ENCODE measurements at regions not wholly inside any gene's neighbourhood (a gene's known extent, or its start where the extent isn't known, plus 50 kb on each side); places are given as distances from the start of the nearest gene placed in this dataset.
"Not testable (repeated sequence)": the region's sequence is repeated elsewhere in the genome, so short reads cannot be mapped to it uniquely, and the experiment has no call there.

GRCh38 chr9:117775591-117775990, 71.4 kb downstream of the TLR4 start:
- DNase-seq, result no peak

DNA sequence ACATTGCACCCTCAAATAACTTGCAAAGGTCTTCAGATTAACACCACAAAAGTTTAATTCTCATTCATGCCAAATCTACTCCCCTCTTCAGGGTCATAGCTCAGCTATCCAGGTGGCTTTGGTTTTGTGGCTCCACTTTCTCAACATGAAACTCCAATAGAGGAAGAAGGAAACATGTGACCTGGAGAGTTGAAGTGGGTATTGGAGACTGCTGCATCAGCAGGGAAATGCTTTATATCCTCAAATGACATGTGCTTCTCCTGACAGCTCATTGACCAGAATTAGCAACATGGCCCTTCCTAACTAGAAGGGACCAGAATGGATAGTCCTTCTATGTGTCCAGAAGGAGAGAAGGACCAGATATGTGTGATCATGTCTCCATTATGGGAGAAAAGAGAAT, 73.6 kb downstream of the TLR4 start:
- DNase-seq, result no peak

DNA sequence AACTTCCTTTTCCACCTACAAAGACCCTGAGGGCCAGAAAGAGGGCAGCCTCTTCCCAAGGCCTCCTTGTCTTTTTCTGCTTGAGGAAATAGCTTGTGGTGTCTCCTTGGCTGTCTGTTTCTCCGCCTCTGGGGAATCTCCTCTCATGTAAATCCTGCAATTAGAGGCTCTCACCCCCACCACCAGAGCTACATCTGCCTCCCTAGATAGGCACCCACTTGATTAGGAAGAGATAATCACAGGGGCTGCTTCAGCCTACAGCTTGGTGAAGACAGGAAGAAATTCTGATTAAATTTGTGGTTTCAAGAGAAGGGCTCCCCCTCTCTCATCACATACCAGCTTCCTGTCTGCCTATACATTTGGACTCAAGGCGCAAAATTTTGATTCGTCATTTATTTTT, 75.6 kb downstream of the TLR4 start:
- no peak for DNase-seq

- peak; percentile 65 for DNase-seq
These were observed 79.0 kb downstream of the TLR4 start for GRCh38 chr9:117782931-117783788.

DNA sequence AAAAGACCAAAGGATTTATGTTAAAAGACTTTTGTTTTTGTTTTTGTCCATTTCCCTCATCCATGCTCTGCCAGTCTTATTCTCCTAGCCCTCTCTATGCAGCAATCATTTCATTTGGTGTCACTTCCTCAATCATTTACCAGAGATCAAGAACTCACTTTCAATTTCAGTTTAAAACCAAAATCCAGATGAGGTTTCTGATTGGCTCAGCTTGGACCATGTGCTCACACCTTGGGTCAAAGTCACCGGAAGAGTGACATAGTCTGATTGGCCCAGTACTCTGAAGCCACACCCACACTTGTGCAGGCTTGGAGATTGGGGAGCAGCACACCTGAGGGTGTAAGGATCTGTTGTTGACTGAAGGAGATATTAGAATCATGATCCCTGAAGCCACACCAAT, 79.6 kb downstream of the TLR4 start:
- no peak for DNase-seq

DNA sequence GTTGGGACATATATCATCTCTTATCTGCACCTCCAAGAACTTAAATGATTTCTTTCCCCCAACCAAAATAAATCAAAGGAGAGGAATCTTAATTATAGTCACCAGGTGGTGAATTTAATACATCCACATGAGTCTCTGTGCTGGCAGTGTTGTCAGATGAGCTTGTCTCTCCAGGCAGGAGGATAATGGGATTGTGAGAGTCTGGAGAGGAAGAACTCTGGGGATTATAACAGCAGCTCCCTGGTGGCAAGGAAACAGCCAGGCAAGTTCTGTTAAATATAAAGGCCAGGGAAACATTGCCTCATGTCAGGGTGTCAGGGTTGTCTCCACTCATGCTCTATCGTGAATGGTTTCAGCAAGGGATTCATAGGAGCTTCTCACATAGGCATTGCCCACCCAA, 80.8 kb downstream of the TLR4 start:
- no peak for DNase-seq

- no peak for DNase-seq
These were observed 83.5 kb downstream of the TLR4 start for GRCh38 chr9:117787746-117788145.

- no peak for DNase-seq
These were observed 91.1 kb downstream of the TLR4 start for GRCh38 chr9:117795271-117795670.

GRCh38 chr9:117796681-117797080, 92.5 kb downstream of the TLR4 start:
- DNase-seq, result no peak

DNA sequence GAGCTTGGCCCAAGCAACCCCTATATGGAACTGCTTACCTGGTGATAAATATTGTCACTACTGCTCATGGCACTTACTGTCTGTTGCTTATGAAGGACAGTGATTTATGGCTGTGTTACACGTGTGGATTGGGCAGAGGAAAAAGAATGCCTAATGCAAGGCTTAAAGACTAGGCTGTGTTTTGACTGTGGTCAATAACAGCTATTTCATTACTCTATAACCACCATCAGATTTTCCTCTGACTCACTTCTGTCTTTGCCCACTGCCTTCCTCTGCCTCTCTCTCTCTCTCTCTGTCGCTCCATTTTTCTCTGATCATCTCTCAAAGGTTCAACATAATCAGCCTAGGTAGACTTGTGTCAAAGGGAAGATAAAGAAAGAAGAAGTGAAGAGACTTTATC, 96.2 kb downstream of the TLR4 start:
- DNase-seq, result no peak

DNA sequence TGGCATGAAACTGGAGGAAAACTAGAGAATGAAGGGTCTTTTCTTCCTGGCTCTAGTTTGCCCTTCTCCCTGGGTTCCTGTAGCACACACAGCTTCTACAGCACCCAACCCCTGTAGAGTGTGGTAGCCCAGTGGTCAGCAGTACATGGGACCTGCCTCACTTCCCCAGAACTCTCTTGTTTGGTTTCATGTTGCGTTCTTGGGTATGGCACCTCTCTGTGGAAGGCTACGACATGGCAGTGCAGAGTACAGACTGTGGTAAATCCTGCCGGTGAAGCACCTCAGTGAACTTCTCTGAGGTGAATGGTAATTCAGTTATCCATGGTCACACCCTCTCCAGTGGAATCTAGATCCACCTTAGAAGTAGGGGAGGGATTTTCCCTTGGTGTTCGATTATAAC, 105.5 kb downstream of the TLR4 start:
- no peak for DNase-seq

DNA sequence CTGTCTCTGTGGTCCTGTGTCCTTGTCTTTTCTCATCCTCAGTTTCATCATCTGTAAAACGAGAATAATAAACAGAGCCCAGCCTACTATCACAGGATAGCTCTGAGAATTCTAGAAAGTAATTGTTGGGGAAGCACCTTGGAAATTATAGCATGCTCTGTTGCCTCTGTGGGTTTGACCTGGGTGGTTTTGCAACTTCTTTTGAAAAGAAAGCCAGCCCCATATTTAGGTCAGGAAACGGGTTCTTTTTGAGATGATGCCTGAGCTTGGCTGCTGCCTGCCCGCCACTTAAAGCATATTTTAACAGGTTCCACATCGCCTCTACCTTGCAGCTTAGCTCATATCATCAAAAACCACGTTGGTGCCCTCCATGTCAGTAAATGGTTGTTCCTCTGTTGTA, 111.1 kb downstream of the TLR4 start:
- no peak for DNase-seq

DNA sequence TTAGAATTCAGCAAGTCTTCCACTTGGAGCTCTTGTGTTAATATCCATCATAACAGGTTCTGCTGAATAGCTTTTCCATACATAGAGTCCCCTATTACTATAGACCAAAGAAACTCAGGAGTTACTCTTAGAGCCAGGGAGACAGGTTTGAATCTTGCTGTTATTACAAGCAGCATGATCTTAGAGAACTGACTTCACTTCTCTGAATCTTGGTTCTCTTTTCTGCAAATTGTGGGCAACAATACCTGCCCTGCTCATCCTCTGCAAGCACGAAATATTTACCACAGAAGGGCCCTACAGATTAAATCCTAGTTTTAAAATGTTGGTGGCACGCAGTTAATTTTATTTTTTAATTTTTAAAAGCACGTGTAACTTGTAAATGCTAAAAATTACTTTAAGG, 111.7 kb downstream of the TLR4 start:
- DNase-seq, result no peak

DNA sequence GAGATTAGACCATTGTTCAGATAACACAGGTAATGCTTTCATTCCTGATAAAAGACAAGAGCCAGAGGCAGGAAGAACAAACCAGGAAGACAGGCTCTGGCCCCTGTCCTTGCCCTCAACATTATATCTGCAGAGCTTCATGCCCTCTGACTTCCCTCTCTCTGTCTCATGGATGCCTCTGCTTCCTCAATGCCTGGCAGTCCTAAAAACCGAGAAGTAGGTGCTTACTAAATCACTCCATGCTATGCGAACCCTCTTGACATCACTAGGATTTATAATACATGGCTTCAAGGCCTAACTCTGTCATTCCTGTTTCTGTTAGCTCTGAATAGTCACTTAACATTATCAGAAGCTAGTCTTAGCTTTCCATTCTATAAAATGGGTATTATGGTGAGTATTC, 117.8 kb downstream of the TLR4 start:
- DNase-seq, result no peak

GRCh38 chr9:117823576-117823975, 119.4 kb downstream of the TLR4 start:
- no peak for DNase-seq

DNA sequence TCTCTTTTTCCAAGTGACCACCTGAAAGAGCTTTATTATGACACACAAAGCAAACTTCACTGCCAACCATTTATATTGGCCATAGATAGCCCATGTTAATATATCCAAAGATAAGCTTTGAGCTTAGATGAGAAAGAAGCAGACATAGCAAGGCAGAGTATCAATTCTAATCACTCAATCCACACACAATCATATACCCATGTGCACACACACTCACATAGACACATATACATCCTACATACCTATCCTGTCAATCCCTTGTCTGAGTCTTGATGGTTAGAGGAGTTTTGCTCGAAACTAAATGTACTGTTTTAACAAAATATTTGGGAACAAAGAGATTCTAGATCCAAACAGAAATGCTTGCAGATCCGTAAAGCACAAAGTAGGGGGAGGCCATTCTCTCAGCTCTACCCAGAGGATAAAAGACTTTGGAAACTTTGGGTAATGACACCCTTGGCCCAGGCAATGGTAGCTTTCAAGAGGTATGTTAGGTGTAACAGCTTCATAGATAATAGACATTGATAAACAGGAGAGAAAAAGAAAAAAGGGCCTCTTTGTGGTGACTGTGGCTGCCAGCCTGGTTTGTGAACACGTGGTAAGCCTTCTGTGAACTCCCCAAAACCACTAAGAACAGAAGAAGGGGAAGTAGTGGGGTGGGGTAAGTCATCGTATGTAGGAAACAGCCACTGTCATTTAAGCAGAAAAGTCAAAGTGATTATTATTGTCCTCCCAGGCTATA, 121.6 kb downstream of the TLR4 start:
- no peak for DNase-seq

DNA sequence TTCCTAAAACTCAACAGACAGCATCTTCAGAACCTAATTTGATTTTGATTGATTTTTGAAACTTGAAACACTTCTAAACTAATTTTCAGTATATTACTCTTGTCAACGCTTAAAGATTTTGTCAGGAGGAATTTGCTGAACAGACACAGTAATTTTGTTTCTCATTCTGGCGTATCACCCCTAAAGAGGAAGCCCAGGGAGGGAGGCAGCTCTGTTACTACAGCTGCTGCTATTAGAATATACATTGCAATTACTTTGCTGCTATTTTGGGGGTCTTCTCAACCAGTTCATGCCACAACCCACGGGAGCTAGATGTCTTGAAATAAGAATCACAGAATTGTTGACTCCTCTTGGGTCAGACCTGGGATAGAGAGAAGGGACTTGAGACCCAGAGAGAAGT, 122.6 kb downstream of the TLR4 start:
- no peak for DNase-seq

DNA sequence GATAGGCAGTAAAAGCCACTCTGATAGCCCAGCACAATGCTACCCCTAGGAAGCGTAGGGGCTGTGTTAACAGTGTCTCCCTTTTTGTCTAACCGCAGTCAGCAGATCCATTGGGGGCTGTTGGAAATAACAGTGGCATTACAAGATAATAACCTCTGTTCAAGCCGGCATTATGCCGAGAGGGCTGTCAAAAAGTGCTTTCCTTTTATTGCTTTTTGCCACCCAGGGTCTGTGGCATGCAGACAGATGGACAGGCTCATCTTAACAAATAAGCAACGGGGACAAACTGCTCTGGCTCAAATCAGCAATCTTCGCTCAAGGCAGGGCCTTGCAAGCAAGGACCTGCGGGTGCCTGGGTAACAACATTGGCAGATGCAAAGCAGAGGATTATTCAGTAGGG, 123.3 kb downstream of the TLR4 start:
- no peak for DNase-seq

GRCh38 chr9:117828466-117828865, 124.3 kb downstream of the TLR4 start:
- DNase-seq, result no peak

- DNase-seq, result no peak
These were observed 131.6 kb downstream of the TLR4 start for GRCh38 chr9:117835798-117836197.

GRCh38 chr9:117839862-117840261, 135.7 kb downstream of the TLR4 start:
- DNase-seq, result no peak

DNA sequence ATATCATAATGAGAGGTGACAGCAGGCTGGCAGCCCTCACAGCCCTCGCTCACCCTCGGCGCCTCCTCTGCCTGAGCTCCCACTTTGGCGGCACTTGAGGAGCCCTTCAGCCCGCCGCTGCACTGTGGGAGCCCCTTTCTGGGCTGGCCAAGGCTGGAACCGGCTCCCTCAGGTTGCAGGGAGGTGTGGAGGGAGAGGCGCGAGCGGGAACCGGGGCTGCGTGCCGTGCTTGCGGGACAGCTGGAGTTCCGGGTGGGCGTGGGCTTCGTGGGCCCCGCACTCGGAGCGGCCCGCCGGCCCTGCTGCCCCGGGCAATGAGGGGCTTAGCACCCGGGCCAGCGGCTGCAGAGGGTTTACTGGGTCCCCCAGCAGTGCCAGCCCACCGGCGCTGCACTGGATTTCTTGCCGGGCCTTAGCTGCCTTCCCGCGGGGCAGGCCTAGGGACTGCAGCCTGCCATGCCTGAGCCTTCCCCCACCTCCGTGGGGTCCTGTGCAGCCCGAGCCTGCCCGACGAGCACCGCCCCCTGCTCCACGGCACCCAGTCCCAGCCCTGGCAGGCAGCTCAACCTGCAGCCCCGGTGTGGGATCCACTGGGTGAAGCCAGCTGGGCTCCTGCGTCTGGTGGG, 147.7 kb downstream of the TLR4 start:
- DNase-seq, result not testable (repeated sequence)

DNA sequence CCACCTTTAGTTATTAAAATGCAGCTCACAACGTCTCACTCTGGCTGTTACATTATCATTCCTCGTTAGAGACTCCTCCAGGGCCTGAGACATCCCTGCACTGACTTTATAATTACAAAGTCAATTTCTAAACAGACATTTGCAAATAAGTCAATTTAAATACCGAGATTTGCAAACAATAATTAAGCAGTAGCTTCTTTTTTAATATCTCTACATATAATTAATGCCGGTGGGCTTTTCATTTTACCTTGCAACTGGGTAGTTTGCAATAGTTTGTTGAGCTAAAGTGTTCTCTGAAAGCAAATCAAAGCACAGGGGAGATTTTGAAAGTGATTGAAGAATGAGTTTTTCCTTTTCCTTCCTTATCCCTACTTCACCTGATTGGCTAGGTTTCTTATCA, 154.4 kb downstream of the TLR4 start:
- no peak for DNase-seq

GRCh38 chr9:117860849-117861248, 156.6 kb downstream of the TLR4 start:
- DNase-seq, result no peak
